Karpas-422 (cell line): ENCODE measurements at regions not wholly inside any gene's neighbourhood (a gene's known extent, or its start where the extent isn't known, plus 50 kb on each side); places are given as distances from the start of the nearest gene placed in this dataset.

ENCODE experiments used
- DNase-seq: peaks from one replicate; pipeline ENCODE4 v3.0.0-alpha.2; 2015
- H2AFZ ChIP-seq: fragments of 200-600 bp; sonication (generic); 2 replicates; pipeline ENCODE4 v1.6.1; 2014; ENCODE audit warnings: antibody characterized with exemption, low read length, mixed read lengths
- H3K27ac ChIP-seq: fragments of 200-600 bp; sonication (generic); 2 replicates; pipeline ENCODE4 v1.5.1; 2014; ENCODE audit warnings: mild to moderate bottlenecking, low read length, moderate library complexity
- H3K27me3 ChIP-seq: fragments of 200-600 bp; sonication (generic); 2 replicates; pipeline ENCODE4 v1.6.1; 2014; ENCODE audit warnings: low read length, mixed read lengths
- H3K36me3 ChIP-seq: fragments of 200-600 bp; sonication (generic); 2 replicates; pipeline ENCODE4 v1.6.1; 2014; ENCODE audit warnings: low read length, mixed read lengths; ENCODE audit not compliant: insufficient read depth
- H3K4me1 ChIP-seq: fragments of 200-600 bp; sonication (generic); 2 replicates; pipeline ENCODE4 v1.6.1; 2014; ENCODE audit warnings: mild to moderate bottlenecking, low read length, mixed read lengths
- H3K4me2 ChIP-seq: fragments of 200-600 bp; sonication (generic); 2 replicates; pipeline ENCODE4 v1.6.1; 2014; ENCODE audit warnings: low read length, low read depth, mild to moderate bottlenecking; ENCODE audit not compliant: poor library complexity, severe bottlenecking
- H3K4me3 ChIP-seq: fragments of 200-600 bp; sonication (generic); 2 replicates; pipeline ENCODE4 v1.5.1; 2014; ENCODE audit warnings: mild to moderate bottlenecking, antibody characterized with exemption, low read length, mixed read lengths
- H3K79me2 ChIP-seq: fragments of 200-600 bp; sonication (generic); 2 replicates; pipeline ENCODE4 v1.6.1; 2014; ENCODE audit warnings: mild to moderate bottlenecking, low read length, mixed read lengths
- H3K9ac ChIP-seq: fragments of 200-600 bp; sonication (generic); 2 replicates; pipeline ENCODE4 v1.6.0; 2014; ENCODE audit warnings: low read length
- H3K9me2 ChIP-seq: fragments of 200-600 bp; sonication (generic), shearing (Covaris generic); replicated peaks from 2 replicates; pipeline ENCODE4 v1.6.0; 2014; ENCODE audit warnings: mild to moderate bottlenecking, low read length, moderate library complexity; ENCODE audit not compliant: insufficient read depth
- H3K9me3 ChIP-seq: fragments of 300-700, 200-600 bp; sonication (generic); 2 replicates; pipeline ENCODE4 v1.6.1; 2014; ENCODE audit warnings: low read length, mixed read lengths
- H4K20me1 ChIP-seq: fragments of 200-600 bp; sonication (generic); 2 replicates; pipeline ENCODE4 v1.6.1; 2014; ENCODE audit warnings: mild to moderate bottlenecking, antibody characterized with exemption, low read length, low read depth; ENCODE audit not compliant: insufficient read depth

- Histone ChIP-seq H3K36me3 (no peaks in the 10 kb centered on the region), H3K79me2 (no peaks in the 10 kb centered on the region), H4K20me1 (no peaks in the 10 kb centered on the region), H2AFZ (no peak overlapping the region), H3K4me3 (no peak overlapping the region), H3K4me2 (no peak overlapping the region), H3K27ac (no peak overlapping the region), H3K27me3 (0 out of 2 replicates have a peak, but pooled peaks cover 5% of the 10 kb centered on the region), H3K9me2 (no peaks in the 10 kb centered on the region), H3K9ac (no peak overlapping the region), H3K4me1 (no peaks in the 10 kb centered on the region), H3K9me3 (no peaks in the 10 kb centered on the region)
- DNase-seq: no peak
Measured at GRCh38 chr7:156590212-156590611, 50.4 kb upstream of the RNF32 start.

- Histone ChIP-seq H4K20me1 (no peaks in the 10 kb centered on the region), H3K36me3 (no peaks in the 10 kb centered on the region), H3K9me2 (no peaks in the 10 kb centered on the region), H3K9me3 (no peaks in the 10 kb centered on the region), H3K27me3 (0 out of 2 replicates have a peak, but pooled peaks cover 5% of the 10 kb centered on the region), H3K9ac (no peak overlapping the region), H3K27ac (no peak overlapping the region), H2AFZ (no peak overlapping the region), H3K4me2 (no peak overlapping the region), H3K4me1 (no peaks in the 10 kb centered on the region), H3K4me3 (no peak overlapping the region), H3K79me2 (no peaks in the 10 kb centered on the region)
- DNase-seq: no peak
Measured at GRCh38 chr7:156589808-156590207, 50.8 kb upstream of the RNF32 start.

GRCh38 chr7:156585926-156586325 lies 54.6 kb upstream of the RNF32 start:
- Histone ChIP-seq H3K9me3 (no peaks in the 10 kb centered on the region), H3K9ac (no peak overlapping the region), H3K36me3 (no peaks in the 10 kb centered on the region), H3K4me3 (no peak overlapping the region), H3K79me2 (no peaks in the 10 kb centered on the region), H3K9me2 (no peaks in the 10 kb centered on the region), H3K4me1 (no peaks in the 10 kb centered on the region), H2AFZ (no peak overlapping the region), H3K27me3 (0 out of 2 replicates have a peak, but pooled peaks cover 5% of the 10 kb centered on the region), H3K27ac (no peak overlapping the region), H3K4me2 (no peak overlapping the region), H4K20me1 (no peaks in the 10 kb centered on the region)
- no peak for DNase-seq

GRCh38 chr7:156585025-156585648 lies 55.4 kb upstream of the RNF32 start:
- Histone ChIP-seq H3K9ac (no peak overlapping the region), H3K9me2 (no peaks in the 10 kb centered on the region), H3K9me3 (no peaks in the 10 kb centered on the region), H3K4me2 (no peak overlapping the region), H4K20me1 (no peaks in the 10 kb centered on the region), H3K27ac (no peak overlapping the region), H3K4me1 (no peaks in the 10 kb centered on the region), H3K36me3 (no peaks in the 10 kb centered on the region), H2AFZ (no peak overlapping the region), H3K27me3 (0 out of 2 replicates have a peak, but pooled peaks cover 5% of the 10 kb centered on the region), H3K79me2 (no peaks in the 10 kb centered on the region), H3K4me3 (no peak overlapping the region)
- no peak for DNase-seq

GRCh38 chr7:156582591-156583123 lies 57.9 kb upstream of the RNF32 start:
- Histone ChIP-seq H3K9me2 (no peaks in the 10 kb centered on the region), H3K4me3 (no peak overlapping the region), H3K4me2 (no peak overlapping the region), H3K36me3 (no peaks in the 10 kb centered on the region), H3K4me1 (no peaks in the 10 kb centered on the region), H2AFZ (no peak overlapping the region), H3K9me3 (no peaks in the 10 kb centered on the region), H4K20me1 (no peaks in the 10 kb centered on the region), H3K79me2 (no peaks in the 10 kb centered on the region), H3K27ac (no peak overlapping the region), H3K27me3 (0 out of 2 replicates have a peak, but pooled peaks cover 5% of the 10 kb centered on the region), H3K9ac (no peak overlapping the region)
- peak; percentile 60 for DNase-seq

- Histone ChIP-seq H3K79me2 (no peaks in the 10 kb centered on the region), H3K4me3 (no peak overlapping the region), H3K27ac (no peak overlapping the region), H3K4me1 (no peaks in the 10 kb centered on the region), H3K27me3 (no peaks in the 10 kb centered on the region), H3K9me3 (no peaks in the 10 kb centered on the region), H4K20me1 (no peaks in the 10 kb centered on the region), H3K9ac (no peak overlapping the region), H3K36me3 (no peaks in the 10 kb centered on the region), H2AFZ (no peak overlapping the region), H3K9me2 (no peaks in the 10 kb centered on the region), H3K4me2 (no peak overlapping the region)
- no peak for DNase-seq
Measured at GRCh38 chr7:156580036-156580435, 60.5 kb upstream of the RNF32 start.

GRCh38 chr7:156579566-156579965 lies 61.0 kb upstream of the RNF32 start:
- Histone ChIP-seq H2AFZ (no peak overlapping the region), H3K79me2 (no peaks in the 10 kb centered on the region), H3K27ac (no peak overlapping the region), H3K4me1 (no peaks in the 10 kb centered on the region), H3K9me3 (no peaks in the 10 kb centered on the region), H3K36me3 (no peaks in the 10 kb centered on the region), H3K4me2 (no peak overlapping the region), H3K27me3 (no peaks in the 10 kb centered on the region), H3K9me2 (no peaks in the 10 kb centered on the region), H3K9ac (no peak overlapping the region), H4K20me1 (no peaks in the 10 kb centered on the region), H3K4me3 (no peak overlapping the region)
- no peak for DNase-seq

- no peaks in the 10 kb centered on the region for H3K36me3 ChIP-seq
- no peak overlapping the region for H3K4me3 ChIP-seq
- H3K4me1 ChIP-seq: no peaks in the 10 kb centered on the region
- DNase-seq: no peak
- H3K27ac ChIP-seq: no peak overlapping the region
- H3K9me3 ChIP-seq: no peaks in the 10 kb centered on the region
- H4K20me1 ChIP-seq: no peaks in the 10 kb centered on the region
- no peak overlapping the region for H3K4me2 ChIP-seq
- no peak overlapping the region for H3K9ac ChIP-seq
- H3K27me3 ChIP-seq: no peaks in the 10 kb centered on the region
- no peak overlapping the region for H2AFZ ChIP-seq
- no peaks in the 10 kb centered on the region for H3K9me2 ChIP-seq
- no peaks in the 10 kb centered on the region for H3K79me2 ChIP-seq
Measured at GRCh38 chr7:156578978-156579430, 61.6 kb upstream of the RNF32 start.
